ENCODE measurements at regions not wholly inside any gene's neighbourhood (a gene's known extent, or its start where the extent isn't known, plus 50 kb on each side); places are given as distances from the start of the nearest gene placed in this dataset.

DNA sequence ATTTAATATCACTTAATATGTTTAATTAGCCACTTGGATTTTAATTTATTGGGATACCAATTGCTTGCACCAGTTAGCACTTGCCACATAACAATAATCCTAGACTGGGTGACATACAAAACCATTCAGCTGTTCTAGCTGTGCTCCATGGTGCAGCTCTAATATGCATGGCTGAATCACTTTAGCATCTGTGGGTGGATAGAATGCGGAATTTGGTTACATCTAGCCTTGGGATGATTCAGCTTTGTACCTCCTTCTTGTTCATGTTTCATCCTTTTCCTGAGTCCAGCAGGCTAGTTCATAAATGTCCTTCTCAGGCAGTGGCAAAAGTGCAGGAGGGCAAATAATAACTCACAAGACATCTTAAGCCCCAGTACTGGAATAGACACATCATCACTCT, 1263.0 kb downstream of the LRFN5 start:
- no peak for DNase-seq

DNA sequence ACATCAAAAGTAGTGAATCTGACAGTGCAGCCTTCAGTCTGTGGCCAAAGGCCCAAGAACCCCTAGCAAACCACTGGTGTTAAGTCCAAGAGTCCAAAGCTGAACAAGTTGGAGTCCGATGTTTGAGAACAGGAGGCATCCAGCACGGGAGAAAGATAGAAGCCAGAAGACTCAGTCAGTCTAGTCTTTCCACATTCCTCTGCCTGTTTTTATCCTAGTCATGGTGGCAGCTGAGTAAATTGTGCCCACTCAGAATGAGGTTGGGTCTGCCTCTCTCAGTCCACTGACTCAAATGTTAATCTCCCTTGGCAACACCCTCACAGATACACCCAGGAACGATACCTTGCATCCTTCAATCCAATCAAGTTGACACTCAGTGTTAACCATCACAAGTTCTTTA, 1255.4 kb downstream of the LRFN5 start:
- no peak for DNase-seq

DNA sequence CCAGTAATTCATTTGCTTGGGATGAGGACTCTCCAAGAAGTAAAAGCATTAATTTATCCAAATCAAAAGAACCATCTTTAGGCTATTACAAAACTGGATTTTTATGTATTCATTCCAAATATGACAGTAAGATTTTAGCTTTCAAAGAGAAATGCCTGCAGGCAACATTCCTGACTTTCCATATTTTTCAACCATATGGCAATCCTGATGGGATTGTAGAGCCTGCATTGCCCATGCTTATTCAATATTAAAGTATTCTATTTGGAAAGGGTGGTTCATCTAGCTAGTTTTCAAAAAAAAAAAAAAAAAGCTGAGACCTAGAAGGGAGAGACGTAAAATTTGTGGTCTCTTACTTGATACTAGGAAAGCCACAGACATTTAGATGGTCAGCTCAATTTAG, 1253.7 kb downstream of the LRFN5 start:
- DNase-seq, result no peak

DNA sequence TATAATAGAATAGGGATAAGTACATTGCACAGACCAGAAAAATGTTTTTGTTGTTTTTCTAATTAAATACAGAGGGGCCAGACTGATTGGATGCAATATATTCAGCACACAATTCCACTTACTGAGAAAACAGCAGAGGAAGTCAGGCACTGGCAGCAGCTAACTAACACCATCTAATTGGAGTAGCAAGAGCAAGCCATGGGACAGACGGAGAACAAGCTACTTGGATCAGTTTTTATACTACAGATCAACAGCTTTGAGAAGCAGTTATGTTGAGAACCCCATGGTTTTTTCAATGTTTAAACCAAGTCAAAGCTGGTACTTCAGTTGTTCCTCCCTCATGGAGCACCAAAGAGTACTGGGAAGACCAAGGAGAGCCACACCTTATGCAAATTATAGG, 1249.4 kb downstream of the LRFN5 start:
- DNase-seq, result no peak

DNA sequence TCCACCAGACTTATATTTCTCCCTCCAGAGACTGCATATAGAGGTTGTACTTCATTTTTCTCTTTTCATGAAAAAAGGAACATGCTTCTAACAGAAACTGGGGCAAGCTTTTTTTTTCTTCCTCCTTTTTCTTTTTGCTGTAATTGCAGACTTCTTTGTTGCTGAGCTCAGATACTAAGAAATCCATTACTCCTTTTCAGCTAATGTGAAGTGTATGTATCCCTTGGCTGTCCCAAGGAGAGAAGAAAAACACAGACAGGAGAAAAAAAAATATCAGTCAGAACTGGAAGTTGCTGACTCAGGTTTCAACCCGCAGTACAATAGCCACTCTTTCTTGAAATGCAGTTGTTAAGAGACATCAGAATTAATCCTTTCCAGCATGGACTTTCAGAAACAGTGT, 1248.4 kb downstream of the LRFN5 start:
- DNase-seq, result no peak

- DNase-seq, result no peak
Measured at GRCh38 chr14:42854061-42854460, 1247.4 kb downstream of the LRFN5 start.

DNA sequence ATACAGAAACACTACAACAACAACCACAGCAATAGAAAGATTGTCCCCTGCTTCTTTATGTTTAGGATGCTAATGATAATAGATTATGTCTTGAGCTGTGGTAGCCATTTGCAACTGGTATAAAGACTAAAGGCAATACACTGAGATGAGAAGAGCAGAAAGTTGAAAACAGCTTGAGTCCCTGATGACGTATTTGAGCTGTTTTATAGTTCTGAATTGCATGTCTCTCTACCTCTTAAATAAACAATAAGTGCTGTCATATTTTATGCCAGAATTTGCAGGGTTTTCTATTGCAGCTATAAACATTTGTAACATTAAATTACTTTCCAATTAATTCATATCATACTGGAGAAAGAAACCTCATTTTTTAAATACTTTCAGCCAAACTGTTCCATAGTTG, 1242.0 kb downstream of the LRFN5 start:
- no peak for DNase-seq

- DNase-seq, result no peak
Measured at GRCh38 chr14:42814817-42815216, 1208.1 kb downstream of the LRFN5 start.

- no peak for DNase-seq
Measured at GRCh38 chr14:42806909-42807315, 1200.2 kb downstream of the LRFN5 start.

DNA sequence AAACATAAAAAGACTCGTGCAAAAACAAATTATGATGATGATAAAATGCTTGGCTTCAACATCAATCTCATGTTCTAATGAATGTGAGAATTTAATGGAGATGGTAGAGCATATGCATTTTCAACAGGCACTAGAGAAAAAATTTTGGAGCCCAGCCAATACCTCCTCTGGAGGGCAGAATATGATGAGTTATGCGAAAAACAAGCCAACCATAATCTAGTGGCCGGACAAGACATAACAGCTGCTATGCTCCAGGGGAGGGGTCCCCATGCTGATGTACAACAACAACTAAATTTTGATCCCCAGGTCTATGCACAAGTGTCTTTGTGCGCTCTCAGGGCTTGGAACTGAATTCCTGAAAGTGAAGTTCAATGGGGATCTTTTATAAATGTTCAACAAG, 1197.5 kb downstream of the LRFN5 start:
- peak; percentile 85 for DNase-seq

DNA sequence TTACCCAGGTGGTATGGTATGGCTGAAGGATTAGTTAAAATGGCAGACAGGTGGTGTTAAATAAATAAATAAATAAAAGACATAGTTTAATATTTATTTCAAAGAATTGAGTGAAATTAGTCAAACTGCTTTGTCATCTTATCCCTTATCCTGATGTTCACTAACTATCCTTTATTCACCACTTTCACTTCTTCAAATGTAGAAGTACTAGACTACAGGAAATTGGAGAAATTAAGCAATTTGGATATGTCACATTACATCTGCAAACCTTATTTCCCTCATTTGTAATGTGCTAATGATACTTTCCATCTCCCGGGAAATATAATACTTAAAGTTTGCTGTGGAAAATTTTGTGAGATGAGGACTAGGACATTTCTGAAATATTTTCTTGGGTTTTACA, 1195.7 kb downstream of the LRFN5 start:
- DNase-seq, result no peak

DNA sequence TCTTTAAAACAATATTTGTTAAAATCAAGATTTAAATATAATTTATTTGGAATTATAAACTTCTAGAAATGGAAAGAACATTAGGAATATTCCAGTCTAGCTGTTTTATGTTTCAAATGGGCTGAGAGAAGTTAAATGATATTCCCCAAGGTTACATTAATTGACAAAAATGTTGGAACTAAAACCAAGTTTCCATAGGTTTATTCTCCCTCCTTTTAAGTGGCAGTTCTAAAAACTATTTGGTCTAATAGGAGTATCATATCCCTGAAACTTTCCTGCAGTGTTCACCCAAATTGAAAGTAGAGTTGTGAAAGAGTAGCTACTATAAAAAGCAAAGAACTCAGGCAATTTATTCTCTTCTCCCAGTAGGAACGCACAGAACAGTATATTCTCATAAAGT, 1185.5 kb downstream of the LRFN5 start:
- DNase-seq, result no peak

GRCh38 chr14:42782754-42783153, 1176.1 kb downstream of the LRFN5 start:
- no peak for DNase-seq

DNA sequence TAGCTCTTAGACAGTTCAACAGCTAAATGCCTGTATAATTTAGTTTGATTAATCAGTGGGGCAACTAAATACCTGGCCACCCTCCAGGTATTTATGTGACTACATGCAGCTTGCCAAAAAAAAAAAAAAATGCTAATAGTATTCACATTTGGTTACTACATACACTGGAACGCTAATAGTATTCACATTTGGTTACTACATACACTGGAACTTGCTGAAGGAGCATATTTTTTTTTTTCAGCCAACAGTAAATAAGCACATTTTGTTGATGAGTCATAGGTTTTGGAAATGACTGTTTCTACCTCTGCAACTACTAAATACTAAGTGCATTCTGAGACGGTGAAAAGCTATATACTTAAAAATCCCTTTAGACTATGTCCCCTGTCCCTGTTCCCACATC, 1172.3 kb downstream of the LRFN5 start:
- peak; percentile 34 for DNase-seq

GRCh38 chr14:42750771-42751170, 1144.1 kb downstream of the LRFN5 start:
- no peak for DNase-seq

DNA sequence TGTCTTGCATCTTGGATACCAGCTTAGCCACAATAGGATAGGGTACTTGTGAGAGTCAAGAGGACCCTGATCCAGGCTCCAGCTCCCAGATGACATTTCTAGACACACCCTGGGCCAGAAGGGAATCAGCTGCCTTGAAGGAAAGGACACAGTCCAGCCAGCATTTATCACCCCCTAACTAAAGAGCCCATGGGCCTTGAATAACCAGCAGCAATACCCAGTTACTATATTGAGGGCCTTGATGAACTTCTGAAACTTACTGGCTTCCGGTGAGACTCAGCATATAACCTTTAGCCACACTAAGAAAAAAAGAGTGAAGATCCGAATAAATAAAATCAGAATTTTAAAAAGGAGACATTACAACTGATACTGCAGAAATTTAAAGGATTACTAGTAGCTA, 1135.4 kb downstream of the LRFN5 start:
- no peak for DNase-seq

GRCh38 chr14:42736408-42736807, 1129.7 kb downstream of the LRFN5 start:
- DNase-seq, result no peak

- DNase-seq, result no peak
Measured at GRCh38 chr14:42734041-42734440, 1127.4 kb downstream of the LRFN5 start.

DNA sequence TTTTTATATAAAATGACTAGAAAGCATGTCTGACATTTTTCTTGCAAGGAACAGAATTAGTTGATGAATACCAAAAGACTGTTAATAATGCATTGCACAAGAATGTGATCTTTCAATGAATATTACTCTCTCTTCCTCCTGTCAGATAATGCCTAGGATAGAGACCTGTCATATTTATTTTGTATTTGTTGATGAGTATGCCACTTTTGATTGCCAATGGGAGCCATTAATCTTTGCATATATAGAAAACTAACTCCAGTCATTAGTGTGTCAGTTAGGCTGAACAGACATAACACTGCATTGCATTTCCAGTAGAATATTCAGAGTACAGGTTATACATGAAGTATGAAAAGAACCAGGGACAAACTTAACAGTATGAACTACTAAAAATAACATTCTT, 1125.3 kb downstream of the LRFN5 start:
- DNase-seq, result no peak

- no peak for DNase-seq
Measured at GRCh38 chr14:42731480-42731879, 1124.8 kb downstream of the LRFN5 start.

DNA sequence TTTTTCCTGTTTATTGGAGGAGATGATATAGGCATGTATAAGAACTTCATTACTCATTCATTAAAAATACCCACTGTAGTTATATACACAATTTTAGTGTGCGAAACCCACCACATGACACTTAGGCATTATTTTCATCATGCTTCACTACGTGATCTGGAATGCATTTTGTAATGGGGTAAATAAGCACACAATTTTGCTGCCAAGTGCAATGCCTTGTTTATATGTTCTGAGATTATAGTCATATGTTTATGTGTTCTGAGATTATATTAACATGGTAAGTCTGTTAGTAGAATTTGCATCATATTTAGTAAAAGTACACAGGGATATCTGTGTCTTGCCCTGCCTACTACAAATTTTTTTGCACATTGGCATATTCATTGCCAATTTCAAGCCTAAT, 1123.0 kb downstream of the LRFN5 start:
- no peak for DNase-seq

- DNase-seq, result peak; percentile 53
Measured at GRCh38 chr14:42719391-42719790, 1112.7 kb downstream of the LRFN5 start.

GRCh38 chr14:42715316-42715715, 1108.6 kb downstream of the LRFN5 start:
- DNase-seq, result no peak

DNA sequence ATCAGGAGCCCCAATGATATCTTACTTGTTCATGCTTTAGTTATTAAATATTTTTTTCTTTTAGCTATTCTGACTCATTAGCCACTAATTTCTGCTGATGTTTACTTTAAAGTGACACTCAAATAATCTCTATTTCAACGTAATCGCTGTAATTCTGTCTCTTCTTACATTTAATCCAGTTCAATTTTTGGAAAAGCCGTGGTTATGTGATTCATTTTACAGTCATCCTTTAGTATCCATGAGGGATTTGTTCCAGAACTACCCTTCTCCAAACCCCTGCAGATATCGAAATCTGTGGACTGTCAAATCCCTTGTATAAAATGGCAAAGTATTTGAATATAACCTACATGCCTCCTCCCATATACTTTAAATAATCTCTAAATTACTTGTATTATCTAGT, 1103.4 kb downstream of the LRFN5 start:
- no peak for DNase-seq

DNA sequence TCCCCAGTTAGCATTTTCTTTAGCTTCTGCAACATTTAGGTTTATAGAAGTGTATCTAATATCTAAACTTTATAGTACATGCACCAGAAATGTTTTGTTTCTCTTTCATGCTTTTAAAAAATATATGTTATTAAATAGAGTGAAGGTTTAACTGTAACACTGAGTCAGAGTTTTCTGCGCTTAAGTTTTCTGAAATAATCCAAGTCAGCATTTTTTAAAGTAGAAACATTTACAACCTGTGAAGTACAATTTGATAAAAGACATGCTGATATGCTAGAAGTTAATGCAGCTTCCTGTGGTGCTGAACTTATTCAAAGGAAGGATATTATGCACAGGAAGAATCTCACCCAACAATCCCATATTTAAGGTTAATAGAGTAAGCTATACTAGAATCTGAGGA, 1096.8 kb downstream of the LRFN5 start:
- DNase-seq, result no peak

DNA sequence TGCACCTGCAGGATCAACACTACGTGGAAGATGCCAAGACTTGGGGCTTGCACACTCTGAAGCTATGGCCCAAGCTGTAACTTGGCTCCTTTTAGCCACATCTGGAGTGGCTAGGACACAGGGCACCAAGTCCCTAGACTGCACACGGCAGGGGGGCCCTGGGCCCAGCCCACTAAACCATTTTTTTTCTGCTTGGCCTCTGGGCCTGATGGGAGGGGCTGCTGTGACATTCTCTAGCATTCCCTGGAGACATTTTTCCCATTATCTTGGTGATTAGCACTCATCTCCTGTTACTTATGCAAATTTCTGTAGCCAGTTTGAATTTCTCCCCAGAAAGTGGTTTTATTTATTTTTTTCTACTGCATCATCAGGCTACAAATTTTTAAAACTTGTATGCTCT, 1080.7 kb downstream of the LRFN5 start:
- no peak for DNase-seq

Data from NCI-H1694 (cell line).